ENCODE measurements at regions not wholly inside any gene's neighbourhood (a gene's known extent, or its start where the extent isn't known, plus 50 kb on each side); places are given as distances from the start of the nearest gene placed in this dataset.

GRCh38 chr6:129767776-129768485 is 58.0 kb upstream of the ARHGAP18 start:
- TF ChIP-seq EGR1 (IDR thresholded peaks at IDR 0.05) (no peak), TEAD4 (IDR thresholded peaks at IDR 0.05) (no peak), NFIC (IDR thresholded peaks at IDR 0.05) (no peak), YY1 (IDR thresholded peaks at IDR 0.05; ENCODE audit: low read depth) (no peak), EP300 (IDR thresholded peaks at IDR 0.05; ENCODE audit: borderline replicate concordance) (no peak), USF1 (IDR thresholded peaks at IDR 0.05) (no peak), CEBPB (IDR thresholded peaks at IDR 0.05) (no peak), TAF1 (IDR thresholded peaks at IDR 0.05; ENCODE audit: low read depth) (no peak)
